Panc1 (cell line): ENCODE measurements at regions not wholly inside any gene's neighbourhood (a gene's known extent, or its start where the extent isn't known, plus 50 kb on each side); places are given as distances from the start of the nearest gene placed in this dataset.

Experiments used
- ATAC-seq: fragments of 200-7000 bp; cut with Tn5 transposase; 2 replicates; pipeline ENCODE4 v1.9.1; 2020; ENCODE audit warnings: mild to moderate bottlenecking, moderate library complexity
- BruUV-seq: library from RNA; stranded (reverse); fragments of 400-500 nt; replicated peaks from 2 replicates; lab custom pipeline; 2021; lab: Mats Ljungman, UMichigan
- CTCF ChIA-PET: fragments of 300-600 bp; sonication (Branson Sonifier 250); formaldehyde crosslinking; loops from one replicate; lab custom pipeline; 2022; ENCODE audit warnings: antibody characterized with exemption; lab: Charles Lee
- POLR2A ChIA-PET: fragments of 300-600 bp; sonication (Branson Sonifier 250); formaldehyde crosslinking; loops from one replicate; lab custom pipeline; 2022; ENCODE audit warnings: antibody characterized with exemption; lab: Charles Lee
- DNase-seq: peaks from one replicate; pipeline ENCODE4 v3.0.0-alpha.2; 2010; ENCODE audit warnings: low read depth, low spot score
- H3K27ac ChIP-seq: 2 replicates; pipeline ENCODE4 v1.5.1; 2011; ENCODE audit warnings: mild to moderate bottlenecking, low read length, inconsistent platforms
- H3K27me3 ChIP-seq: fragments of 200-500 bp; sonication (Bioruptor generic); 2 replicates; pipeline ENCODE4 v1.6.0; 2014; ENCODE audit warnings: low read length, inconsistent platforms; ENCODE audit not compliant: control insufficient read depth, insufficient read depth
- H3K36me3 ChIP-seq: fragments of 200-500 bp; sonication (Bioruptor generic); 2 replicates; pipeline ENCODE4 v1.5.1; 2014; ENCODE audit warnings: inconsistent platforms, mild to moderate bottlenecking, low read length, moderate library complexity; ENCODE audit not compliant: control insufficient read depth, insufficient read depth
- H3K4me1 ChIP-seq: 2 replicates; pipeline ENCODE4 v1.5.1; 2011; ENCODE audit warnings: inconsistent platforms, mild to moderate bottlenecking, low read length, moderate library complexity; ENCODE audit not compliant: control insufficient read depth, insufficient read depth
- H3K4me3 ChIP-seq, 2 experiments: 2 replicates each; pipeline ENCODE4 v1.5.1; 2011 to 2012; ENCODE audit warnings: low read depth in 2 of 2, low read length in 2 of 2, mild to moderate bottlenecking in 2 of 2, inconsistent platforms in 1 of 2, moderate library complexity in 1 of 2
- H3K9me3 ChIP-seq: fragments of 200-500 bp; sonication (Bioruptor generic); 2 replicates; pipeline ENCODE4 v1.5.1; 2014; ENCODE audit warnings: low read depth, mild to moderate bottlenecking, inconsistent platforms, low read length, moderate library complexity; ENCODE audit not compliant: control insufficient read depth, insufficient read depth
- CTCF ChIP-seq: fragments of 450-650 bp; IDR thresholded peaks from 2 replicates; pipeline ENCODE4 v1.5.1; 2017; ENCODE audit warnings: mild to moderate bottlenecking
- POLR2AphosphoS5 ChIP-seq: IDR thresholded peaks from 2 replicates; pipeline ENCODE4 v1.6.1; 2012; ENCODE audit warnings: mild to moderate bottlenecking, low read depth, low read length, moderate library complexity
- REST ChIP-seq, 2 experiments: IDR thresholded peaks; 2 replicates each; pipeline ENCODE4 v1.6.1; 2011 to 2012; ENCODE audit warnings: low read depth in 2 of 2, control low read depth in 1 of 2, low read length in 1 of 2, mild to moderate bottlenecking in 1 of 2, moderate library complexity in 1 of 2; ENCODE audit not compliant: insufficient read depth in 1 of 2
- SIN3A ChIP-seq: IDR thresholded peaks from 2 replicates; pipeline ENCODE4 v1.6.1; 2012; ENCODE audit warnings: low read depth, mild to moderate bottlenecking, low read length, moderate library complexity, borderline replicate concordance; ENCODE audit not compliant: insufficient read depth
- TCF7L2 ChIP-seq: IDR thresholded peaks from 2 replicates; pipeline ENCODE4 v1.6.1; 2011; ENCODE audit warnings: mild to moderate bottlenecking, low read depth, low read length, inconsistent platforms
- in situ Hi-C: cut with HindIII; loops from 2 replicates; pipeline ENCODE4 v1.10.0; 2016; ENCODE audit warnings: low sequenced_read_pairs, low pct_unique_long_range_greater_than_20kb
- intact Hi-C: fragments of 100-400 bp; cut with micrococcal nuclease; formaldehyde crosslinking; loops from one replicate; pipeline ENCODE4 v1.10.0; 2022; ENCODE audit not compliant: unreplicated experiment

GRCh38 chr17:33922971-33923370 lies 332.1 kb upstream of the CCL2 start:
- intact Hi-C loops, result no loop called here
- no peak for ATAC-seq
- no TSS peak for BruUV-seq

GRCh38 chr17:33924104-33924503 lies 331.0 kb upstream of the CCL2 start:
- in situ Hi-C loops (no loop called here), intact Hi-C loops (no loop called here)
- TF ChIP-seq REST (IDR thresholded peaks at IDR 0.05; ENCODE audit: insufficient read depth in 1 of 2, low read depth in 2 of 2, low read length in 1 of 2) (no peak), POLR2AphosphoS5 (no peak), TCF7L2 (no peak), SIN3A (no peak), CTCF (no peak)
- BruUV-seq, result no TSS peak
- Histone ChIP-seq H3K27me3 (peaks cover 2% of the 10 kb centered on the region; the same call in 1 of the 2 replicates), H3K4me3 (no peak overlapping the region), H3K36me3 (no peaks in the 10 kb centered on the region), H3K27ac (no peak overlapping the region), H3K9me3 (no peaks in the 10 kb centered on the region), H3K4me1 (no peaks in the 10 kb centered on the region)
- ChIA-PET POLR2A (no interaction called here), CTCF (no interaction called here)
- ATAC-seq (no peak), DNase-seq (no peak)

More at GRCh38 chr17:33922971-33923370, 332.1 kb upstream of the CCL2 start:
- no peaks in the 10 kb centered on the region for H3K9me3 ChIP-seq
- in situ Hi-C loops, result no loop called here
- ChIA-PET POLR2A (no interaction called here), CTCF (no interaction called here)
- H3K36me3 ChIP-seq, result no peaks in the 10 kb centered on the region
- H3K4me1 ChIP-seq, result no peaks in the 10 kb centered on the region
- no peak overlapping the region for H3K4me3 ChIP-seq
- H3K27ac ChIP-seq, result no peak overlapping the region
- TF ChIP-seq TCF7L2, result no peak
- DNase-seq, result no peak
- peaks cover 2% of the 10 kb centered on the region; the same call in 1 of the 2 replicates for H3K27me3 ChIP-seq

- no peak for TF ChIP-seq SIN3A
- no peak for TF ChIP-seq POLR2AphosphoS5
- TF ChIP-seq TCF7L2, result no peak
- TF ChIP-seq CTCF, result no peak
- no peak for TF ChIP-seq REST (IDR thresholded peaks at IDR 0.05; ENCODE audit: insufficient read depth in 1 of 2, low read depth in 2 of 2, low read length in 1 of 2)
- no peaks in the 10 kb centered on the region for H3K9me3 ChIP-seq
- in situ Hi-C loops, result no loop called here
- intact Hi-C loops, result loop anchor here (5.0 kb wide), 1 partner anchor 222 kb away; no protein-coding TSS in a partner anchor
- no peak for ATAC-seq
- DNase-seq, result no peak
- no peaks in the 10 kb centered on the region for H3K4me1 ChIP-seq
- H3K36me3 ChIP-seq, result no peaks in the 10 kb centered on the region
- H3K27ac ChIP-seq, result no peak overlapping the region
- H3K27me3 ChIP-seq, result peaks cover 2% of the 10 kb centered on the region; the same call in 1 of the 2 replicates
- CTCF ChIA-PET, result no interaction called here
- POLR2A ChIA-PET, result no interaction called here
- no TSS peak for BruUV-seq
- no peak overlapping the region for H3K4me3 ChIP-seq
Measured at GRCh38 chr17:33925649-33926048, 329.4 kb upstream of the CCL2 start.
